Gastroesophageal sphincter (tissue), 3 donors: ENCODE measurements at regions not wholly inside any gene's neighbourhood (a gene's known extent, or its start where the extent isn't known, plus 50 kb on each side); places are given as distances from the start of the nearest gene placed in this dataset.

Source experiments
- POLR2A ChIP-seq, 2 donors: fragments of 450-650 bp; IDR thresholded peaks; one replicate each; pipeline ENCODE4 v1.6.1; 2017; ENCODE audit warnings: antibody characterized with exemption in 2 of 2, mild to moderate bottlenecking in 2 of 2, moderate library complexity in 1 of 2
- POLR2AphosphoS5 ChIP-seq: sonication (generic); formaldehyde crosslinking; IDR thresholded peaks from one replicate; pipeline ENCODE4 v1.6.1; 2017; ENCODE audit warnings: antibody characterized with exemption
- TF ChIP-seq, protein P1 (sequence below), 4 experiments: fragments of 200-600 bp in 2 of 4; fragments of 450-650 bp in 2 of 4; sonication (generic) in 1 of 4; IDR thresholded peaks; one replicate each; pipeline ENCODE4 v1.5.1; 2017 to 2019; ENCODE audit warnings: antibody characterized with exemption in 4 of 4, mild to moderate bottlenecking in 2 of 4, moderate library complexity in 2 of 4

DNA sequence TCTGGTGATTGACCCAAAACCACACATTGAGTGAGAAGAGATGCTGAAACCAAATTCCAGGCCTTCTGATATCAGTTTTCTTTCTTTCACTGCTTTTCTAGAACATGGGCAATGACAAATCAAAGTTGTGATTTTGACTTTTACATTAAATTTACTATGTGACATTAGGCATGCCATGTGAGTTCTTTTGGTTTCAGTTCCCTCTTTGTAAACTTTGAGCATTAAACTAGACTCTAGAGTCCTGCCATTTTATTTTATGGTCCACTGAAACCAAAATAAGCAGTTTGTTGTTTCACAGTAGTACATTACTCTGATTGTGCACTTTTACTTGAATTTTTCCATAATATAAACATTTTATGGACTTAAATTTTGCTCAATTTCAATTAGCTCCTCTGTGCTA is 381.1 kb upstream of the SEMA3D start:
- TF ChIP-seq POLR2AphosphoS5 (no peak), POLR2A (IDR thresholded peaks at IDR 0.05) (no peak)
- TF ChIP-seq, protein P1, sequence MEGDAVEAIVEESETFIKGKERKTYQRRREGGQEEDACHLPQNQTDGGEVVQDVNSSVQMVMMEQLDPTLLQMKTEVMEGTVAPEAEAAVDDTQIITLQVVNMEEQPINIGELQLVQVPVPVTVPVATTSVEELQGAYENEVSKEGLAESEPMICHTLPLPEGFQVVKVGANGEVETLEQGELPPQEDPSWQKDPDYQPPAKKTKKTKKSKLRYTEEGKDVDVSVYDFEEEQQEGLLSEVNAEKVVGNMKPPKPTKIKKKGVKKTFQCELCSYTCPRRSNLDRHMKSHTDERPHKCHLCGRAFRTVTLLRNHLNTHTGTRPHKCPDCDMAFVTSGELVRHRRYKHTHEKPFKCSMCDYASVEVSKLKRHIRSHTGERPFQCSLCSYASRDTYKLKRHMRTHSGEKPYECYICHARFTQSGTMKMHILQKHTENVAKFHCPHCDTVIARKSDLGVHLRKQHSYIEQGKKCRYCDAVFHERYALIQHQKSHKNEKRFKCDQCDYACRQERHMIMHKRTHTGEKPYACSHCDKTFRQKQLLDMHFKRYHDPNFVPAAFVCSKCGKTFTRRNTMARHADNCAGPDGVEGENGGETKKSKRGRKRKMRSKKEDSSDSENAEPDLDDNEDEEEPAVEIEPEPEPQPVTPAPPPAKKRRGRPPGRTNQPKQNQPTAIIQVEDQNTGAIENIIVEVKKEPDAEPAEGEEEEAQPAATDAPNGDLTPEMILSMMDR (IDR thresholded peaks at IDR 0.05): no peak
